Thymus (tissue), 11 donors: ENCODE measurements at regions not wholly inside any gene's neighbourhood (a gene's known extent, or its start where the extent isn't known, plus 50 kb on each side); places are given as distances from the start of the nearest gene placed in this dataset.

Source experiments
- DNase-seq, 9 donors: peaks; one replicate each; pipeline ENCODE4 v3.0.0-alpha.2; 2013; ENCODE audit warnings: low spot score in 9 of 9, low read depth in 6 of 9, missing footprints in 1 of 9
- H3K27ac ChIP-seq, 2 donors: one replicate each; pipeline ENCODE4 v1.5.1; 2013; ENCODE audit warnings: control low read depth in 1 of 2, low read depth in 1 of 2, low read length in 1 of 2, mild to moderate bottlenecking in 1 of 2, moderate library complexity in 1 of 2
- H3K27me3 ChIP-seq, 2 donors: one replicate each; pipeline ENCODE4 v1.5.1; 2013; ENCODE audit warnings: low read length in 1 of 2; ENCODE audit not compliant: control insufficient read depth in 2 of 2, insufficient read depth in 1 of 2
- H3K36me3 ChIP-seq, 2 donors: one replicate each; pipeline ENCODE4 v1.5.1; 2013; ENCODE audit warnings: low read length in 1 of 2, mild to moderate bottlenecking in 1 of 2, moderate library complexity in 1 of 2; ENCODE audit not compliant: control insufficient read depth in 2 of 2, insufficient read depth in 2 of 2
- H3K4me1 ChIP-seq, 2 donors: one replicate each; pipeline ENCODE4 v1.5.1; 2013; ENCODE audit warnings: low read length in 2 of 2; ENCODE audit not compliant: control insufficient read depth in 2 of 2, insufficient read depth in 2 of 2
- H3K4me3 ChIP-seq, 2 donors: one replicate each; pipeline ENCODE4 v1.5.1; 2013; ENCODE audit warnings: low read length in 2 of 2, control low read depth in 1 of 2, mild to moderate bottlenecking in 1 of 2
- H3K9me3 ChIP-seq, 2 donors: one replicate each; pipeline ENCODE4 v1.5.1; 2013; ENCODE audit warnings: low read length in 1 of 2, mild to moderate bottlenecking in 1 of 2; ENCODE audit not compliant: control insufficient read depth in 2 of 2, insufficient read depth in 1 of 2
- WGBS: extraction: QIAGEN DNeasy Blood & Tissue Kit; methylation state at CpG from one replicate; pipeline ENCODE4 v1.1.7; 2013; 5-methylcytosine and 5-hydroxymethylcytosine counted together
- donor health status: healthy.

DNA sequence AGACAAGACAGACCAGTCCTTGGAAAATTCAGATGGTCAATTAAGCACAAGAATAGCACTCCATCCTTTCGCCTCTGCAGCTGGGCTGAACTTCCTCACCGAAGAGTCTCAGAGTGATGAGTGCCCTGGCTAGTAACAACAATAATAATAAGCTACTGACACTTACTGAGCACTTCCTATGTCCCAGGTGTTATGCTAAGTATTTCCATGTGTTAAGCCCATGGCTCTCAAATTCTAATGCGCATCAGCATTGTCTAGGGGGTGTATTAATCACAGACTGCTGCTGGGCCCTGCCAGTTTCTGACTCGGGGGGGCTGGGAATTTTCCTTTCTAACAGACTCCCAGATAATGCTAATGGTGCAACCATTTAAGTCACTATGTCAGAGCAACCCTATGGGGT is 118.2 kb upstream of the LRFN2 start:
- WGBS: 93% methylated on average over 4 of the region's 4 CpGs
- no peaks in the 10 kb centered on the region for H3K9me3 ChIP-seq
- no peak overlapping the region for H3K4me3 ChIP-seq
- no peaks in the 10 kb centered on the region for H3K36me3 ChIP-seq
- no peak for DNase-seq
- no peaks in the 10 kb centered on the region for H3K4me1 ChIP-seq
- H3K27ac ChIP-seq: no peak overlapping the region
- H3K27me3 ChIP-seq: no peaks in the 10 kb centered on the region

DNA sequence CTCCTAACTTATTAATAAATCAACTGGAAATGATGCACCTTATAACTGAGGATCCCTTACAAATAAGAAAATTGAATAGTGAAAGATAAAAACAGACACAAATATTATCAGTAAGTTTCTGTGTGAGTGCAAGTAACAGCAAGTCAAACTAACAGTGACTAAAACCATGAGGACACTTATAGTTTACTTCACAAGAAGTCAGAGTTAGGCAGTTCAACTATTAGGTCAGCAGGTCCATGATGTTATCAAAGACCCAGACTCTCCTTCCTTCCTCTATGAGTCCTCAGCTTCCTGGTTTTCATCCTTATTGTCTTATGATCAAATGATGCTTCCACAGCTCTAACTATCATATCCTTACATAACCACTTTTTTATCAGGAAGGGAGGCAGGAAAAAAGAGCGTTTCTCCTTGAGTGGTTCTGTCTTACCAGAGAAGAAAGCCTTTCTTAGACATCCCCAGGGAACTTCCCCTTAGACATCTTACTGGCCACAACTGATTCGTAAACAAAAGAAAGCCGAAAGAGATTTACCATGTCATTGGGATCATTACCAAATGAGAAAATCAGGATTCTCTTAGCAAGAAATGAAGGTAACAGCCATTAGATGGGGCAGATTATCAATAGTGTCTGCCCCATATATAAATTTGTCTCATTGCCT is 114.3 kb upstream of the LRFN2 start:
- no peak overlapping the region for H3K4me3 ChIP-seq
- WGBS: 67% methylated on average over 3 of the region's 3 CpGs
- no peaks in the 10 kb centered on the region for H3K4me1 ChIP-seq
- no peak for DNase-seq
- no peaks in the 10 kb centered on the region for H3K27me3 ChIP-seq
- no peaks in the 10 kb centered on the region for H3K36me3 ChIP-seq
- H3K27ac ChIP-seq: no peak overlapping the region
- H3K9me3 ChIP-seq: no peaks in the 10 kb centered on the region

DNA sequence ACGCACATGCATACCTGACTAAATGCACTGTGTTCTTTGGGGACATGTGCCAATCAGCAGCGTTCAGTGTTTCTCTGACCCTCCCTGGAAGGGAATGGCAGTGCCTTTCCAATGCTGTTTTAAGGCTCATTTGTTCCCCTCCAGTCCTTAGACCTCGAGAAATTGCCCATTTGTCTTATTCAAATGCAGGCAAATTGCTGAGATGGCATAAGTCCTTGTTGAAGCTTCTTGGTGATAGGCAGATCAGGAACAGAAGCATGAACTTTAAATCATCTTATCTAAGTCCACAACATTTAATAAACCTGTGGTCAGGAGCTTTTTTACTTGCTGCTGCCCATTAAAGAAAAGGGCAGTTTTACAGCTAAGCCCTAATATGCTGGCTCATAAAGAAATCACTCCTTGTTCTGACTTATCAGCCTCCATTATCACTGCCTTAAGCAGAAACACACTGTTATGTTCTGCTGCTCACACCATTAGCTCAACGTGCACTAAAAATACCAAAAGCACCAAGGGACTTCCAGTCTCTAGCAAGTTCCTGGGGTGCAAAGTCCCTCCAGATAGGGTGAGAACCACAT is 112.9 kb upstream of the LRFN2 start:
- Histone ChIP-seq H3K9me3 (no peaks in the 10 kb centered on the region), H3K27me3 (no peaks in the 10 kb centered on the region), H3K4me1 (no peaks in the 10 kb centered on the region), H3K4me3 (no peak overlapping the region), H3K36me3 (no peaks in the 10 kb centered on the region), H3K27ac (no peak overlapping the region)
- WGBS: 62% methylated on average over 4 of the region's 4 CpGs
- no peak for DNase-seq

DNA sequence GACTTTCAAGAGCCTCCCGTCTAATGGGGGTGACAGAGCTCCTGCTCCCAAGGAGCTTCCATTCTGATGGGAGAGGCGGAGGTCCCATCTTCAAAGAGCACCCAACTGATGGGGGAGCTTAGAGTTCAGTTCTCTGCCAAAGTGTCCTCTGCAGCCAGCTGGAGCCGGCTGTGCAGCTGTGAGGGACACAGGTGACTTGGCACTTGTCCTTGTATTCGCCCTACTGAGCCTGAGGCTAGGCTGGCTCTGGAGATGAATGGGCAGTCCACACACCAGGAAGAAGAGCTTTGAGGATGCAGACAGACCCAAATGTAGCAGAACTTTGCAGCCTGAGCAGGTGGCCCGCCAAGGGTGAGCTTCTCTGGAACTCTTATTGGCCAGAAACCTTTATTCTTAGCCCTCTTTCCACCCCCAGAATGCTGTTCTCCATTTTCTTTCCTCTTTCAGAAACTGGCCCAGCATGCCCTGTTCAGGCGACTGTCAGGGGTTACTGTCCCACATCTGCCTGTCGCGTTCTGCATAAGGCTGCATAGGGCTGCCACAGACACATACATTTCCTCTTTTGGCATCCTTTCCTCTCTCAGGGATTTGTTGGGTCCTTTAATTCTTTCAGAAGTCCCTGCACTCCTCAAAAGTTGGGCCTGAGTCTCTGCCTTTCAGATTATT is 108.7 kb upstream of the LRFN2 start:
- 94% methylated on average over 8 of the region's 8 CpGs for WGBS

DNA sequence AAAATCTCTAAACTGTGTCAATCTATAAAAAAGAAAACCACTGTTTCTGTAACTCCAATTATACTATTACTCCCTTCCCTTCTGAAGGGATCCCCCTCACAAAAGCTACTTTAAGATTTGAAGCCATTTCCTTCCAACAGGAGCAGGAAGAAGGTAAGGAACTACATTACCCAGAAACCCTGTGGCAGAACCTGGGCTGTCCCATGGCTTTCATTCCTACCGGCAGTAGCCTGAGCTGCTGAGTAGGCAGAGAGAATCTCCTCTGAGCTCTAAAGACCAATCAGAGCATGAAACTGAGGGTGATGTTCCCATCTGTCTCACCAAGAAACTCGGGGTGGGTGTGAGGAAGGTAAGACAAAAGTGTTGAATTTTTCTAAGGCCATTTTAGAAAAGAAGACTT is 108.0 kb upstream of the LRFN2 start:
- H3K27ac ChIP-seq: no peak overlapping the region
- H3K4me1 ChIP-seq: no peaks in the 10 kb centered on the region
- H3K27me3 ChIP-seq: no peaks in the 10 kb centered on the region
- no peak overlapping the region for H3K4me3 ChIP-seq
- 36% methylated on average over 2 of the region's 2 CpGs for WGBS
- DNase-seq: no peak
- H3K36me3 ChIP-seq: no peaks in the 10 kb centered on the region
- H3K9me3 ChIP-seq: no peaks in the 10 kb centered on the region

More for the DNA sequence above, 108.7 kb upstream of the LRFN2 start:
- no peaks in the 10 kb centered on the region for H3K27me3 ChIP-seq
- H3K36me3 ChIP-seq: no peaks in the 10 kb centered on the region
- no peak overlapping the region for H3K4me3 ChIP-seq
- DNase-seq: no peak
- no peaks in the 10 kb centered on the region for H3K4me1 ChIP-seq
- no peak overlapping the region for H3K27ac ChIP-seq
- no peaks in the 10 kb centered on the region for H3K9me3 ChIP-seq

DNA sequence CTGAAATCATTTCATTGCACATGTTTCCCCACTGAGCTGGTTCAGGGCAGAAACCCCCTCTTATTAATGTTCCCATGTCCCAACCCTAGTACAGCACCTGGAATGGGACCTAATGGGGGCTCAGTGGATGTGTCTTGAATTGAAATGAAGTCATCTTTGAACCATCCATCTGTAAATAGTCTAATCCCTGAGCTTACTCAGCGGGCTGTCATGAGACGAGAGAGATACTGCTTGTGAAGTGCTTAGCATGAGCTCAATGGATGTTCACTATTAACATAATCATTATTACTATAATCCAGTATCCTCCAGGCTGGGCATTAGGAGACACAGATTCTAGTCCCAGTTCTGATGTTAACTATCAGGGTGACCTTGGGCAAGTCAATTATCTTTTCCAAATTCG is 106.6 kb upstream of the LRFN2 start:
- no peak overlapping the region for H3K27ac ChIP-seq
- H3K9me3 ChIP-seq: no peaks in the 10 kb centered on the region
- H3K4me1 ChIP-seq: no peaks in the 10 kb centered on the region
- DNase-seq: no peak
- WGBS: 95% methylated on average over 3 of the region's 3 CpGs
- no peaks in the 10 kb centered on the region for H3K36me3 ChIP-seq
- H3K4me3 ChIP-seq: no peak overlapping the region
- H3K27me3 ChIP-seq: peaks cover 0 to 2% of the 10 kb centered on the region in 2 donors

DNA sequence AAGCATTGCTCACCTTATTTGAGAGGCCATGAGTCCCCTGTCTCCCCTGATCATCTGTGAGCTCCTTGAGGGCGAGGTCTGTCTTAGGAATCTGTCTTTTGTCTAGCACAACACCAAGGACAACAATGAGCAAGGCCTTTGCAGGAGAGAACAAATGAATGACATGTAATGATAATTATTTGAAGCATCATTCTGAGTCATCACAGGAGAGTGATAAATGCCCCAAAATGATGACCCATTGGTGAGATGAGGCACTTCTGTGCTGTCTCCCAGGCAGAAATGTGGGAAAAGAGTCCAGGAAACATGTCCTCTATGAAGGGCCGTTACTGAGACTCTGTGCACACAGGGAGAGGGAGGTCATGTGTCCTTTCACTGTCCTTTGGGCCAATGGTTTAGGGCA is 105.2 kb upstream of the LRFN2 start:
- H3K9me3 ChIP-seq: no peaks in the 10 kb centered on the region
- H3K4me1 ChIP-seq: no peaks in the 10 kb centered on the region
- H3K27me3 ChIP-seq: peaks cover 0 to 2% of the 10 kb centered on the region in 2 donors
- no peaks in the 10 kb centered on the region for H3K36me3 ChIP-seq
- DNase-seq: no peak
- no peak overlapping the region for H3K27ac ChIP-seq
- no peak overlapping the region for H3K4me3 ChIP-seq
- WGBS: 82% methylated on average over 2 of the region's 2 CpGs

DNA sequence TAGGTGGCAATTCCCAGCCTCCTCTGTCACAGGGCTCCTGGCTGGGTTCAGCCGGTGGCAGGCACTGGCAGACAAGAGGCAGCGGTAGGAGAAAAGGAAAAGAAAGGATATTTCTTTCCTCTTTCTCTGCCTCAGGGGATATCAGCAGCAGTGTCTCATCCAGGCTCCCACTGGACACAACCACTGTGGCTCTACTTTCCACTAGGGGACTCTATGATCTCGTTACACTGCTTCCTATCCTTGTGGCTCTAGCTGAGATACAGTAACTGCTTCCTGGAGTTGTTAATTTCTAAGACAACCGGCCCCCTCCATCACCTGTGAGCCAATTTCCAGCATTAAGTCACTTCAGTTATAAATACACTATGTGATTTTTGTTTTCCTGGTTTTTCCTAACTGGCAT is 102.0 kb upstream of the LRFN2 start:
- no peak for DNase-seq
- Histone ChIP-seq H3K4me1 (no peaks in the 10 kb centered on the region), H3K4me3 (no peak overlapping the region), H3K27ac (no peak overlapping the region), H3K27me3 (peaks cover 0 to 6% of the 10 kb centered on the region in 2 donors), H3K9me3 (no peaks in the 10 kb centered on the region), H3K36me3 (no peaks in the 10 kb centered on the region)
- WGBS: 74% methylated on average over 4 of the region's 4 CpGs

DNA sequence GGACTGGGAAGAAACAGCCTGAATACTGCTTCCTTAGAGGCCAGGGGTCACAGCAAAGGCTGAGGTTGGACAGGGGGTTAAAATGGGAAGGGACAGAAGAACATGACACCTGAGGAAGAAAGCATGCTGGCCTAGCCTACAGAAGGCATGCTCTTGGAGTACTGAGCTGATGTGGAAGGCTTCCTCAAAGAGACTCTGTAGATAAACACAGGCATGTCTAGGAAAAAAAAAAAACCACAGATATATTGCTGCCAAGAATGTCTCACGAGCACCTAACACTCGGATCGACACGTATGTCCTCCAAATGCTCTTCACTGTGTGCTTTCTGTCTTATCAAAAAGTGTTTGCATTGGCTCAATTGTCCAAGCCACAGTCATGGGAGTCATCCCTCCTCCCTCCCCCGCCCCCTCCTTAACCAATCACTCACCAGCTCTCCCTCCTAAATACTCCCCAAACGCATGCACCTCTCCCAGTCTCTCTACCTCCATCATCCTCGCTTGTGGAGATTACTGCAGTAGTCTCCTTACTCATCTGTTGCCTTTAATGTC is 101.1 kb upstream of the LRFN2 start:
- Histone ChIP-seq H3K4me3 (no peak overlapping the region), H3K27me3 (peaks cover 0 to 6% of the 10 kb centered on the region in 2 donors), H3K36me3 (no peaks in the 10 kb centered on the region), H3K9me3 (no peaks in the 10 kb centered on the region), H3K4me1 (no peaks in the 10 kb centered on the region), H3K27ac (no peak overlapping the region)
- DNase-seq: no peak
- 82% methylated on average over 7 of the region's 7 CpGs for WGBS
